HG03135 (cell line): ENCODE measurements at regions not wholly inside any gene's neighbourhood (a gene's known extent, or its start where the extent isn't known, plus 50 kb on each side); places are given as distances from the start of the nearest gene placed in this dataset.
"Not testable (repeated sequence)": the region's sequence is repeated elsewhere in the genome, so short reads cannot be mapped to it uniquely, and the experiment has no call there.

Experiments
- ATAC-seq: cut with Tn5 transposase; IDR thresholded peaks from one replicate; pipeline ENCODE4 v1.9.1; 2021; ENCODE audit warnings: mild to moderate bottlenecking, moderate library complexity; ENCODE audit not compliant: unreplicated experiment

DNA sequence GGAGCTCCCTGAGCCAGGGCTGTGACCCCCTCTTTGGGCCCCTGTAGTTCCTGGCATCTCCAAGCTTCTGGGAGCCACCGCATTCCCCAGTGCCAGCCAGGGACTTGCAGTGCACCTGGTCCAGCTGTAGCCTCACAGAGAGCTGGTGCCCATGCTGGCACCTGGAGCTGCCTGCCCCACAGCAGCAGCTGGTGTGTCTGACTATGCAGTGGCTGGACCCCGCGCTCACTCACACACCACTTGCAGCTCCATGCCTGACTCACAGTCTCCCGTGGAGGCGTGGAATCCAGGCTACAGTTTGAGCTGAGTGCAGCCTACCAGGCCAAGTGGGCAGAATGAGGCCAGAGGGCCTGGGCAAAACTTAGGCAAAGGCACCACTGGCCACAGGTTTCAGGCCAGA, 102.2 kb upstream of the NAMPT start:
- ATAC-seq, result no peak

DNA sequence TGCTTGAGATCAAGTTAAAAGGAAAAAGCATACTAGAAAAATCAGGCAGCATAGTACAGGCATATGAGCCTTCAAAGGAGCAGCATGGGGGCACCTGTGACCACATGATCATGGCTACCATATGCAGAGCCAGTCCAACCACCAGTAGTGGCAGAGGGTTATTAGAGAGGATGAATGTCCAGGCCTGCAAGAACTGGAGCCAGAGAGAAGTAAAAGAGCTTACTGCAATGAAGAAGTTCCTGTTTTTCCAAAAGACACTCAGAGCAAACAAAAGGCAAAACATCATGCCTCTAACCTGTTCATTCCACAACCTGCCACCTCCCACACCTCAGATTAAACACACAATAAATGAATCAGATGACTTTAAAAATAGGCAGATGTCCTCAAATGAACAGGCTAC, 99.6 kb upstream of the NAMPT start:
- no peak for ATAC-seq

DNA sequence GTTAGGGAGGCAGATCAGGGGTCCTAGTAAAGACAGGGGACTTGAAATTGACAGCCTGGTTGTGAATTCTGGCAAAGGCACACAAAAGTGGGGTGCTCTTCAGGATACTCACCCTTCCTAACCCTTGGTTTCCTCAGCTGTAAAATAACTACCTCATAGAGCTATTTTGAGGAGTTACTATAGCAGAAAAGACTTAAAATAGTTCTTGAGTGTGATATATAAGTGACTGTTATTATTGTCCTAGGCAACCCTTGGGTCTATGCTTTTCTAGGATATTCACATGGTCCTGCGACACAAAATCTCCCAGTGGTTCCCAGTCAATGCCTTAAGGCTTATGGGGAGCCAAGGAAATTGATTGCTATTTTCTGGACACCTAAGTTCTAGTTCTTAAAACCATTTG, 98.1 kb upstream of the NAMPT start:
- no peak for ATAC-seq

DNA sequence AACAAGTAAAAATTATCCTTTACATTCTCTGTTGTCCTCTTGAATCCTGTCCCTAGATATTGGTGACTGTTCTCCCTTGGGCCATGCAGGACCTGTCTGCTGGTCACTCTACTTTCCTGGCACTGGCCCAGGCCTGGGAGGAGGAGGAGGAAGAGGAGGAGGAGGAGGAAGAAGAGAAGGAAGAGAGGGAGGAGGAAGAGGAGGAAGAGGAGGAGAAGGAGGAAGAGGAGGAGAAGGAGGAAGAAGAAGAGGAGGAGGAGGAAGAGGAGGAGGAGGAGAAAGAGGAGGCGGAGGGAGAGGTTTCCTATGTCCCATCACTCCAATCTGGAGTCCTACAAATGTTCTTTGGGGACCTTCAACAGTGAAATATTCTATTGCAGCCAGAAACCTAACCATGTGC, 97.3 kb upstream of the NAMPT start:
- ATAC-seq, result no peak

DNA sequence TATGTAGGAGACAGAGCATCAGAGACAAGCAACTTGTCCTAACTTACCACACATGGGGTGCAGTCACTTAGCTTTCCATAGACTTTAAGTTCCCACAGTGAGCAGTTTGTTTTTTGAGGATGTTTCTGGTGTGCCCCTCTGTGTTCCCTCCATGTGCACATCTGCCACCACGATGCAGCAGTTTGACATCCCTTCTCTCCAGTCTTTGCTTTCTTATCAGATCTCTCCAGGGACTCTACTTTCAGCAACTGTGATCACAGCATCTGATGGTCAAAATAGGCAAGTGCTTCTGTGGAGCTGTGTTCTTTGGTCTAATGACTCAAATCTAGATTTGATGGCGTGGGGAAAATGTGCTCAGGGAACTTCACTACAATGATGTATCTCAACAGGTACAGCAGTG, 96.5 kb upstream of the NAMPT start:
- no peak for ATAC-seq

DNA sequence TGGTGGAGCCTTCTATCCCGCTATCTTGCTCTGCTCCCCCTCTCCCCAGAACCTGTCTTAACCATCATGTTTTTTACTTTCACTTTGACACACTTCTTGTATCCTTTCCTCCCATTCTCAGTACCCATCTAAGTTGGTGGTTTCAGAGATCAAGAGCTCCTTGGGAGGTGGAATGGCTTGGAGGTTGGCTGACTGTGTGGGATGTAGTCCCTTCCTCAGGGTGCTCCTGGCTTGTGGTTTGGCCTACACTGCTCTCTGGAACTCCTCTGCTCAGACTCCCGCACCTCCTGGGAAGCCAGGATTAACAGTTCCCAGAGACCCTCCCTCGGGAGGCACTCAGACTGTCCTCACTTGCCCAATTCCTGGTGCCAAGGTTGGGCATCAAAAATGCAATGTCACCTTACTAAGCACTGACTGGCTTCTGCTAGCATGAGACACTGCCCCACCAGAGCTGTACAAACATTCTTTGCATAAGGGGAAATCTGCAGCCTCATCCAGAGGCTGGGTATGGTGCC, 93.1 kb upstream of the NAMPT start:
- ATAC-seq, result no peak

DNA sequence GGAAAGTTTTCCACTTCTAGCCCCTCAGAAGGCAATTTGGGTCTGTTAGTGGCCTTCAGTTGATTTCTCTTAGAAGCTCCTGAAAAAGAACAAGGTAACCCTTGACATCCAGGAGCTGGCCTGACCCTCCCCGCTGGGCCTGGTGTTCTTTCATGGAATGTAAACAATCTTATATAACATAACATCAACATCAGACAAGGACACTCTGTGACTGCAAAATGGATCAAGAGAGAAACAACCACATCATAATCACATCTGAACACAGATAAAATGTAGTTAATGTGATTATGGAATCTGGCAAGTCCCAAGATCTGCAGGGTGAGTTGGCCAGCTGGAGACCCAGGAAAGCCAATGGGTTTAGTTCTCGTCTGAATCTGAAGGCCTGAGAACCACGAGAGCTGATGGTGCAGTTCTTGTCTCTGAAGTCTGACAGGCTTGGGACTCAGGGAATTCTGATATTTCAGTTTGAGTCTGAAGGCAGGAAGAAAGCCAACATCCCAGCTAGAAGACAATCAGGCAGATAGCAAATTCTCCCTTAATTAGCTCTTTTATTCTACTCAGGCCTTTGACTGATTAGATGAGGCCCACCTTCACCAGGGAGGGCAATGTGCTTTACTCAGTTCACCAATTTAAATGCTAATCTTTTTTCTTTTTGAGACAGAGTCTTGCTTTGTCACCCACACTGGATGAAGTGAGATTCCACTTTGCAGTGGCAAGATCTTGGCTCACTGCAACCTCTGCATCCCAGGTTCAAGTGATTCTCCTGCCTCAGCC, 91.4 kb upstream of the NAMPT start:
- ATAC-seq, result no peak

DNA sequence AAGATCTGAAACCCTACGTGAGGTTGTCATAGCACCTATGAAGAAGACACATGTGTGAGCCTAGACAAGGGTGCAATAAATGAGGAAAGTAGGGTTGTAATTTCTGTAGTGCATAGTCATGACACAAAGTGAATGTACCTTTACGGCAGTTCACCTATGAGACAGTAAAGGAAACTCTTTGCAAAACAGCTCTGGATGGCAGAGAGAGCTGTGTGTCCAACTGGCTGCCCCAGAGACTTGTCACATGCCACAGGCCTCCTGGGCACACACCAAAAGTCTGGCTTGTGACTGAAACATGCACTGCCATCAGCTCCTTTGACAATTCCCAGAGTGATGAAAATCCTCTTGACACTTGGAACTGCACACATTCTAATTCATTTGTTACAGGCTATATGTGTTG, 90.7 kb upstream of the NAMPT start:
- no peak for ATAC-seq

DNA sequence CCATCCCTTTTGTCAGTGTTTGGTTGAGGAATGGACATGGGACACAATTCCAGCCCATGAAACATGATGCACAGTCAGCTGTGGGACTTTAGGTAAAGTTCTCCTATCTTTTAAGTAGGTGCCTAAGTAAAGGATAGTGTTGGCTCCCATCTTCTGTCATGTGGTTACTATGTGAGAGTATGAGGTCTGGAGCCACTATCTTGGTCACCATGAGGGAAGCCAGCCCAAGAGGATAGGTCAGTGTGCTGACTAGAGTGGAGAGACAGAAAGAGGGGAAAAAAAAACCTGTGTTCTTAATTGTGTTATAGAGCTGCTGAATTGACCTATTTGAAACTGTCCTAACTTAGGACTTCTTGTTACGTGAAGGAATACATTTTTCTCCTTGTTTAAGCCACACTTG, 89.7 kb upstream of the NAMPT start:
- no peak for ATAC-seq

DNA sequence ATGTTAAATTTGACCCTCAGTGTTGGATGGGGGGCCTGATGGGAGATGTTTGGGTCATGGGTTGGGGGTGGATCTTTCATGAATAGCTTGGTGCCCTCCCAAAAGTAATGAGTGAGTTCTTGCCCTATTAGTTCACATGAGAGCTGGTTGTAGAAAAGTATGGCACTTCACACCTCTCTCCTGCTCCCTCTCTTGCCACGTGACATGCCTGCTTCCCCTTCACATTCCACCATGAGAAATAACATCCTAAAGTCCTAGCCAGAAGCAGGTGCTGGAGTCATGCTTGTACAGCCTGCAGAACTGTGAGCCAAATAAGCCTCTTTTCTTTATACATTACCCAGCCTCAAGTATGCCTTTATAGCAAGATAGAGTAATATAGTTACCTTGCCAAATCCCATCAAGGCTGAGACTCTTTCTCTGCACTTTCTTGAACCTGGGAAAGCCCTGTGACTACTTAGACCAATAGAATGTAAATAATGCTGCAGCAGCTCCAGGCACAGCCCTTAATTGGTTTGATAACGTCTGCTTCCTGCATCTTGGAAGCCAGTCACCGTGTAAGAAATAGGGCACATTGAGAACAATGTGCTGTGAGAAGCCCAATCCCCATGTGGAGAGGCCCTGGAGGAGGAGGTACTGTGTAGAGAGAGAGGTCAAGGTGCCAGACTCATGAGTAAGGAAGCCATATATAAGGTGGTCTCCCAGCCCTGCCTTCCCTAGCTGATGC, 88.0 kb upstream of the NAMPT start:
- no peak for ATAC-seq

DNA sequence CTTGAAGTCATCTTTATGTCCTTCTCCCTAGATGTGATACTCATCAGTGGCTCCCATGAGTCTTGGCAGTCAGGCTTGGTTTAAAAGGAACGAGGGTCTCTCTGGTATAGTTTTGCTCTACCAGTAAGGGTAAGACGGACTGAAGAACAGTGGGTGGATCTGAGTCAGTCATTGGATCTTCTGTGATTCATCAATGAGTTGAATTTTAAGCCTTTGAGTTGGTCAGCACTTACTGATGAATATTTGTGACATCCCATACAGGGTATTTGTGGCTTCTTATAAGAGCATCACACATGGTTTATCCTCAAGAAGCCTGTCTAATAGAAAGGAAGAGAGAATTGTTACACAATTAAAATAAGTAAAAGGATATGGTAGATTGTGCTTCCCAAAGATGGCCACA, 87.3 kb upstream of the NAMPT start:
- no peak for ATAC-seq

DNA sequence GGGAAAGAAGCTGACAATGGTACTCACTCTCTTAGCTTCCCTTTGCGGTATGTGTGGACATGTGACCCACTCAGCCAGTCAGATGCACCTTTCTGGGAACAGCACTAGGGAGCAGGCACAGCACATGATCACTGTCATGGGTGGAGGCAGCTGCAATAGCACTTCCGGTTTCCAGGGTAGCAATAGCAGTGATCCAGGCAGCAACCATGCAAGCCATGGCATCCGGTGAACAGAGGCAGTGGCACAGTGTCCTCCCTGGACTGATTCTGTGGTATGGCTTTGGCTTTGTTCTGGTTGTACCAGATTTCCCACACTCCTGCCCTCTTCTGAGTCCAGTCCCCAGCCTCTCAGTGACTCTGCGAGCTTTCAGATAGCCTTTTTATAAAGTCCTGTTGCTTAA, 86.8 kb upstream of the NAMPT start:
- ATAC-seq, result no peak

DNA sequence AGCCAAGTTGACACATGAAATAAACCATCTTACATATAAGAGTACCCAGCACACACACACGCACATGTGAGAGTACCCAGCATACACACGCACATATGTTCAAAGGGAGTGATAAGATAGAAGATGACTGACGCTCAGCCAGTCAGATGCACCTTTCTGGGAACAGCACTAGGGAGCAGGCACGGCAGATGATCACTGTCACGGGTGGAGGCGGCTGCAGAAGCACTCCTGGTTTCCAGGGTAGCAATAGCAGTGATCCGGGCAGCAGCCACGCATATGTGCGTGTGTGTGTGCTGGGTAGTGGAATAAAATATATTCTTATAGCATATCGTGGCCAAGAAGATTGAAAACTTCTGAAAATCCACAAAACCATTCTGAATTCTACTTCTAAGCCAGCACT, 85.8 kb upstream of the NAMPT start:
- ATAC-seq, result no peak

DNA sequence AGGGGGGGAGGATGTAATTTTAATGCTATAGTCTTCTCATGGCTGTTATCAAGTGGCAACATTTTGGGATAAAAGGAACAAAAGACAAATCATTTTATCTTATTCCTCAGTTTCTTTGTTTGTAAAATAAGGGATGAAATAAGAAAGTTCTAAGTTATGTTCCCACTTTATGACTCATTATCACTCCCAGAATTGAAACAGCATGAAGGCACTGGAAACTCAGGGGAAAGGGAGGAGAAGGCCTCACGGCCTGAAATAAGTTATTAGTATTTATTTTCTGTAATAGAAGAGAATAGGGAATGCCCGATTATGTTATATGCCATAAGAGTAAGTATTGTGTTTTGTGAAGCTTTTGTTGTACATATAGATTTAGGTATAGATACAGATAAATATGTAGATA, 85.0 kb upstream of the NAMPT start:
- ATAC-seq, result no peak

DNA sequence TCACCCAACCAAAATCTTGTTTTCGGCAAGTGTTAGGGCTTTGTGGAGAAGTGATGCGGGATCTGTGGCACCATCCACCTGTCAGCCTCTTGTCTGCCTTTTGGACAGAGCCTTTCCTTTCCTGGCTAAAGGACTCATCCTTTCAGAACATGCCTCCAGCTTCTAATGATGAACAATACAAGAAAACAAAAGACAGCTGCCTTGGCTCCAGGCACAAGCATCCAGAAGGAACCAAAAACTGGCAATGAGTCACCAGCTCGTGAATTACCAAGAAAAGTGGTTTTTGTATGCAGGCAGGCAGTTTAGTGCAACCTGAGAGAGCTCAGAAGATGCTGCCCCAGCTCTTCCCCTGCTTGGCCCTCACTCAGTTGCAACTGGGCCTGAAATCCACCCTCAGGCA, 84.6 kb upstream of the NAMPT start:
- no peak for ATAC-seq

DNA sequence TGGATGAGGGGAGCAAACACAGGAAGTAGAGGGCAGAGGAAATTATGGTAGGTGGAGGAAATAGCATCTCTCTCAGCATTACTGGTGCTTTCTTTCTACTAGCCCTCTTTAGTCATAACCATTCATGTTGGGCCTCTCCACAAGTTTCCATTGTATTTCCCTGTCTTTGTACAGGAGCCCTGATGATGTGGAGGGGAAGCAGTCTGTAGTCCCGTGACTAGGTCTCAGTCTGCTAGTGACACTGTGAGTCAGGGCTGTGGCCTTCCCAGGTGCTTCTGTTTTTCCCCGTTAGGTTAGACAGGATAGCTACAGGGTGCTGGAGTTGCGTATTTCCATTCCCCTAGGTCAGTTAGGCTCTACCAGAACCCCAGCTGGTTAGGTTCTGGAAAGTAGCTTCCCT, 82.9 kb upstream of the NAMPT start:
- ATAC-seq, result no peak

DNA sequence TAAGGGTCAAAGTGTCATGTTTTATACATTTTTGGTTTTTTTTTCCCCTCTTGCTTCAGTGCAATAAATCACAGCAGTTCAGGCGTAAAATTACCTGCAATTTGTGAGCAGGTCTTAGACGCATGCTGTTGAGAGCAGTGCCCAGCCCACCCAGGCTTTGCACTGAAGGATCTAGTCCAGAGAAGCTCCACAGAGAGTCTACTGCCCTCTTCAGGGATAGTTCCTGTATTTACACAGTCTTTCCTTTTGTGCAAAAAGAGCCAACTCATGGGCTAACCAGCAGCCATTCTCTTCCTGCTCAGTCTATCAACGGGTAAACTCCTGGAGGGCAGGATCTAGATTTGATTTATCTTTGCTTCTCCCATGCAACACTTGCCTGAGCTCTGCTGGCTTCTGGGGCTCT, 82.2 kb upstream of the NAMPT start:
- no peak for ATAC-seq

DNA sequence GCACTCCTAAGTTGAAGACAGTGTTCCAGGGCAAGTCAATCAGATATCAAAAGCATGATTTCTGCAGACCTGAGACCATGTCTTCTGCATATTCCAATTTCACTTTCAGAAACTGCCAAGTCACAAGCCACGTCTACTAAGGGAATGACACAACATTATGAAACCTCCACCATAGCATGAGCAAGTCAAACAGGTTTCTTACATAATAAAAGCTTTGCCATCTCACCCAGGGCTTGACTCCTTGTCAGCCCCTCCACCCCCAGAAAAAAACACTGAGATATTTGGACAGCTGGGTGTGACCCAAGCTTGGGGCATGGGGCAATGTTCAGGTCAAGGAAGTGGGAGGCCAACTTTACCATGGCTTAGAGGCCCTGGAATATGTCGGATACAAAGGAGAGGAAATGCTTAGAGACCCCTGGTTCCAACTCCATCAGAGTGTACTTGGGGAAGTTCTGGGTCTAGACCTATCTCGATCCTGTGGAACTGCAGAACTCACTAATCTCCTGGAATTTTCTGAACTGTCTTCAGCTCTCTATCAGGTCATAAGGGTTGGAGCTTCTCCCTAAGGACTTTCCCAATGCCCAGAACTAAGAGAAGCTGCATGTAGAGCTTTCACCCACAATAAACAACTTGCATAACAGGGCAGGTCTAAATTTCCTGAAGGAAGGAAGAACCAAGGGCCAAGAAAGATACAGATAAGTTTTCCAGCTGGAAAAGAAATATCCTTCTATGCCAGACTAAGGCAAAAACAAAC, 80.6 kb upstream of the NAMPT start:
- ATAC-seq, result peak; percentile 90

DNA sequence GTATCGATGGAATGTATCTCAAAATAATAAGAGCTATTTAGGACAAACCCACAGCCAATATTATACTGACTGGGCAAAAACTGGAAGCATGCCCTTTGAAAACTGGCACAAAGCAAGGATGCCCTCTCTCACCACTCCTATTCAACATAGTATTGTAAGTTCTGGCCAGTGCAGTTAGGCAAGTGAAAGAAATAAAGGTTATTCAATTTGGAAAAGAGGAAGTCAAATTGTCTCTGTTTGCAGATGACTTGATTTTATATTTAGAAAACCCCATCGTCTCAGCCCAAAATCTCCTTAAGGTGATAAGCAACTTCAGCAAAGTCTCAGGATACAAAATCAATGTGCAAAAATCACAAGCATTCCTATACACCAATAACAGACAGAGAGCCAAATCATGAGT, 77.7 kb upstream of the NAMPT start:
- ATAC-seq, result not testable (repeated sequence)

DNA sequence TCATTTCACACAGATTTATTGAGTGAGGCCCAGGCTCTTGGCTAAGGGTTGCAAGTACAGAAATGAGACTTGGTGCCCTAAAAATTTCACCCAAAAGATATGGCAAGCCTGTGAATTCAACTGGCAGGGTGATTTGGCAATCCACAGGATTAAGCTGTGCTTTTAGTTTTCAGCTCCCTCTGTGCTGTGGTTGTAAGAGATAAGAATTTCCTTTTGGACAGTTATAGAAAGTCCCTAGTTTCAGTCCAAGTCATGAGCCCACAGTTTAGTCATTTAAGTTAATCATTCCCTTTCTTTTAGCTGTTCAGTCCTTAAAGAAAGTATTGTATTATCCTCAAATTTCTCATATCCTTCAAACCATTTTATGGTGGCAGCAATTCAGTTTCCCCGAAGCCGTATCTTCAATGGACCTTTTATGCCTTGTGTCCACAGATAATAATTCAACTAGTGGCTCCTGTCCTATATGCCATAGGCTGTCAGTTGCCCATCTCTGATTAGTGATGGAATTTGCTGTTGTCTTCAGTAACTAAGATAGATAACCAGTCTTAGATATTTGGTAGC, 73.4 kb upstream of the NAMPT start:
- ATAC-seq, result no peak

DNA sequence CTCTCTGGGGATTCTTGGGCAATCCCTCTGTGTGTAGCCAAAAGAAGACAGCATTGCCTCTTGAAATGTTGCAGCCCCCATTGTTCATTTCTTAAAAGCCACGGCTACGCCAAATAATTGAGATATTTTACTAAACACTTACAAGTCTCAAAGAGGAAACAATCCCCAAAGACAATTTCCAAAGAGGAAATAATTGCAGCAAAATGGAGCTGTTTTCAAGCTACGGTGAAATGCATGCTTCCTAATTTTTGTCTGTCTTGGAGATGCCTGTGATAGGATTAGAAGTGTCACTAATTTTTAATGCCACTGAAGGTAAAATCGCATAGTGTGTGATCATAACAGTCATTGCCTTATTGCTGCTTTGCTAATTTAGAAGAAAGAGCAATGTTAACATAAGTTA, 72.9 kb upstream of the NAMPT start:
- no peak for ATAC-seq
